PC-3 (cell line): ENCODE measurements at regions not wholly inside any gene's neighbourhood (a gene's known extent, or its start where the extent isn't known, plus 50 kb on each side); places are given as distances from the start of the nearest gene placed in this dataset.

Experiments used
- ATAC-seq: fragments of 200-7000 bp; cut with Tn5 transposase; 2 replicates; pipeline ENCODE4 v1.9.1; 2020; ENCODE audit warnings: mild to moderate bottlenecking, moderate library complexity
- BruUV-seq: library from RNA; stranded (reverse); fragments of 400-500 nt; replicated peaks from 2 replicates; lab custom pipeline; 2021; lab: Mats Ljungman, UMichigan
- CTCF ChIA-PET: fragments of 300-600 bp; sonication (Branson Sonifier 250); formaldehyde crosslinking; loops from one replicate; lab custom pipeline; 2022; ENCODE audit warnings: antibody characterized with exemption; lab: Charles Lee
- POLR2A ChIA-PET: fragments of 300-600 bp; sonication (Branson Sonifier 250); formaldehyde crosslinking; loops from one replicate; lab custom pipeline; 2022; ENCODE audit warnings: antibody characterized with exemption; ENCODE audit not compliant: unreplicated experiment; lab: Charles Lee
- DNase-seq: peaks from one replicate; pipeline ENCODE4 v3.0.0-alpha.2; 2015
- H2AFZ ChIP-seq: fragments of 300-600 bp; sonication (generic); 2 replicates; pipeline ENCODE4 v1.6.0; 2016; ENCODE audit warnings: antibody characterized with exemption, low read length
- H3F3A ChIP-seq: fragments of 300-600 bp; sonication (generic); one replicate; pipeline ENCODE4 v1.6.0; 2017; ENCODE audit warnings: antibody characterized with exemption, low read length, control low read depth, mild to moderate bottlenecking; ENCODE audit not compliant: unreplicated experiment
- H3K27ac ChIP-seq: fragments of 300-600 bp; sonication (generic); 2 replicates; pipeline ENCODE4 v1.5.1; 2016; ENCODE audit warnings: mild to moderate bottlenecking, low read length
- H3K27me3 ChIP-seq: fragments of 300-600 bp; sonication (generic); 2 replicates; pipeline ENCODE4 v1.6.1; 2016; ENCODE audit warnings: low read length, mixed read lengths
- H3K36me3 ChIP-seq: fragments of 300-600 bp; sonication (generic); 2 replicates; pipeline ENCODE4 v1.6.1; 2016; ENCODE audit warnings: low read depth, mixed run types, low read length, mixed read lengths
- H3K4me1 ChIP-seq: fragments of 300-600 bp; sonication (generic); 2 replicates; pipeline ENCODE4 v1.5.1; 2016; ENCODE audit warnings: low read length; ENCODE audit not compliant: insufficient read depth
- H3K4me2 ChIP-seq: fragments of 300-600 bp; sonication (generic); 2 replicates; pipeline ENCODE4 v1.6.0; 2016; ENCODE audit warnings: low read length
- H3K4me3 ChIP-seq: fragments of 300-600 bp; sonication (generic); 2 replicates; pipeline ENCODE4 v1.5.1; 2016; ENCODE audit warnings: mild to moderate bottlenecking, low read length, mixed read lengths
- H3K79me2 ChIP-seq: fragments of 300-600 bp; sonication (generic); 2 replicates; pipeline ENCODE4 v1.6.1; 2017; ENCODE audit warnings: low read length, mixed read lengths
- H3K9ac ChIP-seq: fragments of 300-600 bp; sonication (generic); 2 replicates; pipeline ENCODE4 v1.6.0; 2016; ENCODE audit warnings: mild to moderate bottlenecking, low read length
- H3K9me2 ChIP-seq: fragments of 300-600 bp; sonication (generic); replicated peaks from 2 replicates; pipeline ENCODE4 v1.6.1; 2016; ENCODE audit warnings: mixed run types, low read length, mixed read lengths
- H3K9me3 ChIP-seq: fragments of 300-600 bp; sonication (generic); 2 replicates; pipeline ENCODE4 v1.6.1; 2016; ENCODE audit warnings: low read length, mixed read lengths
- H4K20me1 ChIP-seq: fragments of 300-600 bp; sonication (generic); 2 replicates; pipeline ENCODE4 v1.6.1; 2016; ENCODE audit warnings: low read length, mixed read lengths
- EZH2 ChIP-seq: fragments of 300-600 bp; sonication (generic); IDR thresholded peaks from one replicate; pipeline ENCODE4 v1.6.1; 2017; ENCODE audit warnings: antibody characterized with exemption, mild to moderate bottlenecking, low read length; ENCODE audit not compliant: unreplicated experiment
- EZH2phosphoT487 ChIP-seq: fragments of 300-600 bp; sonication (generic); IDR thresholded peaks from 2 replicates; pipeline ENCODE4 v1.6.1; 2018; ENCODE audit warnings: mild to moderate bottlenecking, antibody characterized with exemption, low read length, borderline replicate concordance
- intact Hi-C: fragments of 100-400 bp; cut with micrococcal nuclease; formaldehyde crosslinking; loops from 2 replicates; pipeline ENCODE4 v1.9.0; 2023
- TF ChIP-seq, protein P1 (sequence below): fragments of 300-600 bp; sonication (generic); conservative IDR thresholded peaks from 2 replicates; pipeline ENCODE4 v1.5.1; 2017; ENCODE audit warnings: antibody characterized with exemption, low read depth, mild to moderate bottlenecking, low read length

DNA sequence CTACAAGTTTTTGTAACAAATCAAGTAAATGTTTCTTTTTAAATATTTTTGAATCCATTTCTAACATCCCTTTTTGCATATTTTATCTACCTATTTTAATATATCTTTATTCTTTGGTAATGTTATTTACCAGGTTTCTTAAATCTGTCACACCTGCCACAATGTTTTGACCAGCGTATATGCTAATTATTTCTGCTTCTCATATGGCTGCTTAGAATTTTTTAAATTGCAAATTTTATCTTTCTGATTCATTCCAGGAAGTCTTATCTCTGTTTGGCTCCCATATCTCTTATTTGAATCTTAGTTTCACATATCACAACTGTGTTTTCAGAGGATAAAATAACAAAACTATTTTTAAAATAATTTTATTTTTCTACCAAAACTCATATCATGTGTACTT, 1411.1 kb downstream of the KCNT2 start:
- Histone ChIP-seq H2AFZ (no peak overlapping the region), H3K9ac (no peak overlapping the region), H3K27ac (no peak overlapping the region), H3K36me3 (no peaks in the 10 kb centered on the region), H3K9me3 (no peaks in the 10 kb centered on the region), H3K9me2 (no peaks in the 10 kb centered on the region), H3K79me2 (no peaks in the 10 kb centered on the region), H3K27me3 (no peaks in the 10 kb centered on the region), H3K4me1 (no peaks in the 10 kb centered on the region), H3F3A (no peaks in the 10 kb centered on the region), H4K20me1 (no peaks in the 10 kb centered on the region), H3K4me2 (no peak overlapping the region), H3K4me3 (no peak overlapping the region)
- ATAC-seq, result no peak
- CTCF ChIA-PET, result no interaction called here
- intact Hi-C loops, result no loop called here
- TF ChIP-seq EZH2phosphoT487, result no peak
- no peak for TF ChIP-seq EZH2
- TF ChIP-seq, protein P1, sequence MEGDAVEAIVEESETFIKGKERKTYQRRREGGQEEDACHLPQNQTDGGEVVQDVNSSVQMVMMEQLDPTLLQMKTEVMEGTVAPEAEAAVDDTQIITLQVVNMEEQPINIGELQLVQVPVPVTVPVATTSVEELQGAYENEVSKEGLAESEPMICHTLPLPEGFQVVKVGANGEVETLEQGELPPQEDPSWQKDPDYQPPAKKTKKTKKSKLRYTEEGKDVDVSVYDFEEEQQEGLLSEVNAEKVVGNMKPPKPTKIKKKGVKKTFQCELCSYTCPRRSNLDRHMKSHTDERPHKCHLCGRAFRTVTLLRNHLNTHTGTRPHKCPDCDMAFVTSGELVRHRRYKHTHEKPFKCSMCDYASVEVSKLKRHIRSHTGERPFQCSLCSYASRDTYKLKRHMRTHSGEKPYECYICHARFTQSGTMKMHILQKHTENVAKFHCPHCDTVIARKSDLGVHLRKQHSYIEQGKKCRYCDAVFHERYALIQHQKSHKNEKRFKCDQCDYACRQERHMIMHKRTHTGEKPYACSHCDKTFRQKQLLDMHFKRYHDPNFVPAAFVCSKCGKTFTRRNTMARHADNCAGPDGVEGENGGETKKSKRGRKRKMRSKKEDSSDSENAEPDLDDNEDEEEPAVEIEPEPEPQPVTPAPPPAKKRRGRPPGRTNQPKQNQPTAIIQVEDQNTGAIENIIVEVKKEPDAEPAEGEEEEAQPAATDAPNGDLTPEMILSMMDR, result no peak
- DNase-seq, result no peak
- BruUV-seq, result no TSS peak
- POLR2A ChIA-PET, result no interaction called here

DNA sequence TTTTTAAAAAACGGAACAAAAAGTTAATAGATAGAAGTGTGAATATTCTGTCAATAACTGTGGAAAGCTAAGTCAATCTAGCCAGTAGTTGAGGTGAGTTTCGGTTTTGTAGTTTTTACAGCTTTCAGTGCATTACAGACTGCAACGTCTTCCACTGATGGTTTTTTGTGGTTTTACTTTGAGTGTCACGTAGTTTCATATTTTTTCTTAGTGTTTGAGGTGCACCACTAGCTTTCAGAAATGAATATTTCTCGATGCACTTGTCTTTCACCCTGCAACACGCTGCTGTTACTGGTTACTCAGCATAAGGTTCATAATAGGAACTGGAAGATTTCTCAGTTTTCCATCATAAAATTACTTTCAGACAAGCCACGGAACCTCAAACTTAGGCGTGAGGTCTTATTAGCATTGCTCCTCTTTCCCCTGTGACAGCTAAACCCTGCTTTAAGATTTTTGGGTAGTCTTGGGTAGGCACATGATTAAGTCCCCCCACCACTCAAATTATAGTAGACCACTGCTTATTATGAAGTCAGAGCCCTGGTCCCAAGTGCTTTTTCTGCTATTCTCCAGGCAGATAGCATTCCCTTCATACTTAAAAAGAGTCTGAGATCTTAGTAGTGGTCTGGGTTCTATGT, 1412.7 kb downstream of the KCNT2 start:
- Histone ChIP-seq H3K4me1 (no peaks in the 10 kb centered on the region), H3K4me3 (peak overlapping the region; percentile 37; the same call in 1 of the 2 replicates), H3K9ac (no peak overlapping the region), H3K9me3 (no peaks in the 10 kb centered on the region), H3K79me2 (no peaks in the 10 kb centered on the region), H3K27me3 (no peaks in the 10 kb centered on the region), H3K36me3 (no peaks in the 10 kb centered on the region), H3K9me2 (no peaks in the 10 kb centered on the region), H3K4me2 (peak overlapping the region; percentile 28; the same call in 1 of the 2 replicates), H2AFZ (peak overlapping the region; percentile 34), H3K27ac (no peak overlapping the region), H3F3A (no peaks in the 10 kb centered on the region), H4K20me1 (no peaks in the 10 kb centered on the region)
- DNase-seq (no peak), ATAC-seq (no peak)
- CTCF ChIA-PET, result no interaction called here
- BruUV-seq, result no TSS peak
- TF ChIP-seq, protein P1, result no peak
- intact Hi-C loops, result no loop called here
- POLR2A ChIA-PET, result no interaction called here

GRCh38 chr1:195193134-195193533, 1415.1 kb downstream of the KCNT2 start:
- Histone ChIP-seq H3K4me1 (no peaks in the 10 kb centered on the region), H3K9me3 (no peaks in the 10 kb centered on the region), H3K4me2 (no peak overlapping the region), H3K9me2 (no peaks in the 10 kb centered on the region), H3K4me3 (no peak overlapping the region), H3K79me2 (no peaks in the 10 kb centered on the region), H2AFZ (no peak overlapping the region), H3F3A (no peaks in the 10 kb centered on the region), H3K27me3 (no peaks in the 10 kb centered on the region), H4K20me1 (no peaks in the 10 kb centered on the region), H3K9ac (no peak overlapping the region), H3K27ac (no peak overlapping the region), H3K36me3 (no peaks in the 10 kb centered on the region)
- intact Hi-C loops, result no loop called here
- BruUV-seq, result no TSS peak
- ATAC-seq (no peak), DNase-seq (no peak)
- TF ChIP-seq, protein P1, result no peak
- TF ChIP-seq EZH2phosphoT487, result no peak
- TF ChIP-seq EZH2, result no peak
- ChIA-PET CTCF (no interaction called here), POLR2A (no interaction called here)
